Right lobe of liver (tissue), 6 donors: ENCODE measurements at regions not wholly inside any gene's neighbourhood (a gene's known extent, or its start where the extent isn't known, plus 50 kb on each side); places are given as distances from the start of the nearest gene placed in this dataset.

Source experiments
- ATAC-seq, 4 donors: fragments of 200-7000 bp; cut with Tn5 transposase; one replicate each; pipeline ENCODE4 v1.9.1; 2020; ENCODE audit warnings: mild to moderate bottlenecking in 4 of 4, moderate library complexity in 4 of 4
- DNase-seq, 3 donors: peaks; one replicate each; pipeline ENCODE4 v3.0.0-alpha.2; 2020
- H3K27ac ChIP-seq, 3 donors: fragments of 200-600 bp; one replicate each; pipeline ENCODE4 v1.8.0; 2022
- H3K27me3 ChIP-seq, 2 donors: fragments of 200-600 bp; one replicate each; pipeline ENCODE4 v1.8.0; 2022
- H3K36me3 ChIP-seq, 4 donors: fragments of 200-600 bp; sonication (generic) in 1 of 4; one replicate each; pipeline versions ENCODE4 v1.5.1 to v1.8.0; 2017 to 2022; ENCODE audit warnings: control low read depth in 1 of 4
- H3K4me1 ChIP-seq, 4 donors: fragments of 200-600 bp; sonication (generic) in 1 of 4; one replicate each; pipeline versions ENCODE4 v1.5.1 to v1.8.0; 2017 to 2022; ENCODE audit warnings: control low read depth in 1 of 4
- H3K4me3 ChIP-seq, 3 donors: fragments of 200-600 bp; one replicate each; pipeline ENCODE4 v1.8.0; 2022
- H3K9me3 ChIP-seq, 4 donors: fragments of 200-600 bp; sonication (generic) in 1 of 4; one replicate each; pipeline versions ENCODE4 v1.5.1 to v1.8.0; 2017 to 2022; ENCODE audit warnings: control low read depth in 1 of 4
- CTCF ChIP-seq, 4 donors: fragments of 200-600 bp in 3 of 4; fragments of 450-650 bp in 1 of 4; IDR thresholded peaks; one replicate each; pipeline versions ENCODE4 v1.5.1 to v1.8.0; 2016 to 2022; ENCODE audit warnings: antibody characterized with exemption in 4 of 4, mild to moderate bottlenecking in 2 of 4
- POLR2A ChIP-seq: fragments of 450-650 bp; IDR thresholded peaks from one replicate; pipeline ENCODE4 v1.6.1; 2017; ENCODE audit warnings: antibody characterized with exemption, mild to moderate bottlenecking
- WGBS: methylation state at CpG from one replicate; pipeline ENCODE4 v1.1.6; 2018; ENCODE audit warnings: low coverage, low lambda C conversion rate; ENCODE audit not compliant: insufficient coverage; ENCODE audit errors: missing lambda C conversion rate; 5-methylcytosine and 5-hydroxymethylcytosine counted together
- intact Hi-C, 2 donors: fragments of 100-400 bp; cut with DNase I; formaldehyde crosslinking; loops; one replicate each; pipeline versions ENCODE4 v1.11.2 to v1.14.1; 2022
- donor health status: DM: no; HTN: yes; CAD: no.
- donor health status: DM: no; HTN: no; CAD: no.
- donor health status: DM: no; HTN: no; CAD: no.
- donor health status: DM: no; HTN: yes; CAD: no.
- donor health status: DM: no; HTN: yes; CAD: no.

- intact Hi-C loops: no loop called here
- no peak for TF ChIP-seq CTCF (IDR thresholded peaks at IDR 0.05)
- no peak for TF ChIP-seq POLR2A
- H3K27me3 ChIP-seq: no peaks in the 10 kb centered on the region
- ATAC-seq: no peak
- no peak for DNase-seq
- no peaks in the 10 kb centered on the region for H3K9me3 ChIP-seq
- 87% methylated on average over 2 of the region's 2 CpGs for WGBS
- H3K4me3 ChIP-seq: no peak overlapping the region
- no peaks in the 10 kb centered on the region for H3K36me3 ChIP-seq
- H3K27ac ChIP-seq: no peak overlapping the region
- peaks cover 0 to 28% (median 0%) of the 10 kb centered on the region in 4 donors for H3K4me1 ChIP-seq
Observed at GRCh38 chr7:17042211-17042610, 160.4 kb upstream of the AGR3 start.

- H3K36me3 ChIP-seq: no peaks in the 10 kb centered on the region
- peaks cover 0 to 26% (median 0%) of the 10 kb centered on the region in 4 donors for H3K4me1 ChIP-seq
- no peak overlapping the region for H3K4me3 ChIP-seq
- no peaks in the 10 kb centered on the region for H3K27me3 ChIP-seq
- no peaks in the 10 kb centered on the region for H3K9me3 ChIP-seq
- no peak overlapping the region for H3K27ac ChIP-seq
- WGBS: 55% methylated on average over 3 of the region's 3 CpGs
- ATAC-seq (peak in 2 of 4 donors; percentile 6 to 34), DNase-seq (no peak)
- intact Hi-C loops: no loop called here
- no peak for TF ChIP-seq POLR2A
- TF ChIP-seq CTCF (IDR thresholded peaks at IDR 0.05): no peak
Observed at GRCh38 chr7:17043012-17043877, 161.5 kb upstream of the AGR3 start.

- intact Hi-C loops: no loop called here
- H3K9me3 ChIP-seq: no peaks in the 10 kb centered on the region
- H3K36me3 ChIP-seq: no peaks in the 10 kb centered on the region
- no peaks in the 10 kb centered on the region for H3K27me3 ChIP-seq
- TF ChIP-seq CTCF (IDR thresholded peaks at IDR 0.05) (no peak), POLR2A (no peak)
- no peak overlapping the region for H3K27ac ChIP-seq
- WGBS: 90% methylated on average over 2 of the region's 2 CpGs
- no peak overlapping the region for H3K4me3 ChIP-seq
- ATAC-seq (no peak), DNase-seq (no peak)
- peaks cover 0 to 20% (median 0%) of the 10 kb centered on the region in 4 donors for H3K4me1 ChIP-seq
Observed at GRCh38 chr7:17044396-17044795, 162.6 kb upstream of the AGR3 start.

GRCh38 chr7:17044861-17045260 is 163.1 kb upstream of the AGR3 start:
- Histone ChIP-seq H3K9me3 (no peaks in the 10 kb centered on the region), H3K27ac (no peak overlapping the region), H3K27me3 (no peaks in the 10 kb centered on the region), H3K4me1 (peaks cover 0 to 20% (median 0%) of the 10 kb centered on the region in 4 donors), H3K36me3 (no peaks in the 10 kb centered on the region), H3K4me3 (no peak overlapping the region)
- DNase-seq (no peak), ATAC-seq (no peak)
- WGBS: 100% methylated on average over 2 of the region's 2 CpGs
- intact Hi-C loops: no loop called here
- no peak for TF ChIP-seq CTCF (IDR thresholded peaks at IDR 0.05)
- TF ChIP-seq POLR2A: no peak
